Keratinocyte (primary cell): ENCODE measurements at regions not wholly inside any gene's neighbourhood (a gene's known extent, or its start where the extent isn't known, plus 50 kb on each side); places are given as distances from the start of the nearest gene placed in this dataset.

ENCODE experiments used
- DNase-seq: peaks from one replicate; pipeline ENCODE4 v3.0.0-alpha.2; 2011; ENCODE audit warnings: low read depth, missing footprints, low spot score
- FAIRE-seq: peaks from 2 replicates; lab custom pipeline; 2011; peaks lifted over from hg19 to GRCh38; lab: Jason Lieb, UNC
- H2AFZ ChIP-seq: 2 replicates; pipeline ENCODE4 v1.6.0; 2012; ENCODE audit warnings: low read length, control low read depth, inconsistent platforms; ENCODE audit not compliant: control insufficient read depth
- H3K27ac ChIP-seq: 2 replicates; pipeline ENCODE4 v1.5.1; 2011; ENCODE audit warnings: low read length; ENCODE audit not compliant: control insufficient read depth, insufficient read depth
- H3K27me3 ChIP-seq: 3 replicates; pipeline ENCODE4 v1.6.0; 2011; ENCODE audit warnings: low read length; ENCODE audit not compliant: control insufficient read depth, insufficient read depth; ENCODE audit errors: extremely low read depth
- H3K36me3 ChIP-seq, 2 experiments: 2 replicates in 1 of 2; 3 replicates in 1 of 2; pipeline ENCODE4 v1.5.1; 2011; ENCODE audit warnings: low read length in 2 of 2, mild to moderate bottlenecking in 1 of 2; ENCODE audit not compliant: control insufficient read depth in 2 of 2, insufficient read depth in 2 of 2; ENCODE audit errors: extremely low read depth in 1 of 2
- H3K4me1 ChIP-seq: 3 replicates; pipeline ENCODE4 v1.5.1; 2011; ENCODE audit warnings: low read length; ENCODE audit not compliant: control insufficient read depth, insufficient read depth; ENCODE audit errors: extremely low read depth
- H3K4me2 ChIP-seq: 3 replicates; pipeline ENCODE4 v1.6.0; 2011; ENCODE audit warnings: low read depth, low read length; ENCODE audit not compliant: control insufficient read depth, insufficient read depth; ENCODE audit errors: extremely low read depth
- H3K4me3 ChIP-seq, 3 experiments: fragments of 200-600 bp in 1 of 3; sonication (generic) in 1 of 3; 2 replicates in 2 of 3; 3 replicates in 1 of 3; pipeline ENCODE4 v1.5.1; 2011 to 2016; ENCODE audit warnings: low read length in 3 of 3, mild to moderate bottlenecking in 3 of 3, control low read depth in 2 of 3, inconsistent platforms in 1 of 3, low read depth in 1 of 3, mixed read lengths in 1 of 3, mixed run types in 1 of 3, moderate library complexity in 1 of 3; ENCODE audit not compliant: control insufficient read depth in 2 of 3, insufficient read depth in 2 of 3; ENCODE audit errors: extremely low read depth in 1 of 3
- H3K79me2 ChIP-seq: 2 replicates; pipeline ENCODE4 v1.6.0; 2012; ENCODE audit warnings: low read length; ENCODE audit not compliant: control insufficient read depth, insufficient read depth
- H3K9ac ChIP-seq: 3 replicates; pipeline ENCODE4 v1.6.0; 2011; ENCODE audit warnings: low read length; ENCODE audit not compliant: control insufficient read depth, insufficient read depth; ENCODE audit errors: extremely low read depth
- H3K9me1 ChIP-seq: 3 replicates; pipeline ENCODE4 v1.6.0; 2011; ENCODE audit warnings: low read length; ENCODE audit not compliant: control insufficient read depth, insufficient read depth; ENCODE audit errors: extremely low read depth
- H3K9me3 ChIP-seq: 2 replicates; pipeline ENCODE4 v1.5.1; 2012; ENCODE audit warnings: low read depth, low read length; ENCODE audit not compliant: control insufficient read depth
- H4K20me1 ChIP-seq: 3 replicates; pipeline ENCODE4 v1.6.0; 2011; ENCODE audit warnings: low read length; ENCODE audit not compliant: control insufficient read depth, insufficient read depth; ENCODE audit errors: extremely low read depth
- CTCF ChIP-seq, 3 experiments: IDR thresholded peaks in 1 of 3; conservative IDR thresholded peaks in 1 of 3; optimal IDR thresholded peaks in 1 of 3; 2 replicates in 2 of 3; 3 replicates in 1 of 3; pipeline versions ENCODE3 to v1.5.1; 2011; ENCODE audit warnings: low read length in 3 of 3, mild to moderate bottlenecking in 3 of 3, moderate library complexity in 2 of 3, control low read depth in 1 of 3, inconsistent platforms in 1 of 3; ENCODE audit not compliant: insufficient read depth in 2 of 3; ENCODE audit errors: extremely low read depth in 1 of 3
- EZH2 ChIP-seq: IDR thresholded peaks from one replicate; pipeline ENCODE4 v1.6.1; 2012; ENCODE audit warnings: inconsistent platforms, mild to moderate bottlenecking, low read length, moderate library complexity
- dilution Hi-C: fragments of 300-500 bp; cut with MboI; formaldehyde crosslinking; loops from one replicate; pipeline ENCODE4 v1.7.0; 2020; ENCODE audit warnings: low sequenced_read_pairs; ENCODE audit not compliant: extremely low pct_ligation_motif_present

GRCh38 chr13:73687087-73687486 lies 447.1 kb downstream of the KLF12 start:
- dilution Hi-C loops: no loop called here
- no peak overlapping the region for H2AFZ ChIP-seq
- H3K4me1 ChIP-seq: no peaks in the 10 kb centered on the region
- FAIRE-seq (no peak), DNase-seq (no peak)
- no peak overlapping the region for H3K4me2 ChIP-seq
- H3K36me3 ChIP-seq: no peaks in the 10 kb centered on the region
- no peaks in the 10 kb centered on the region for H3K9me3 ChIP-seq
- H3K9me1 ChIP-seq: no peaks in the 10 kb centered on the region
- H3K27ac ChIP-seq: no peak overlapping the region
- TF ChIP-seq CTCF (optimal IDR thresholded peaks at IDR 0.05 in 1 of 3, IDR thresholded peaks at IDR 0.05 in 1 of 3, conservative IDR thresholded peaks at IDR 0.05 in 1 of 3; ENCODE audit: extremely low read depth in 1 of 3, insufficient read depth in 2 of 3, low read length in 3 of 3) (no peak), EZH2 (no peak)
- no peaks in the 10 kb centered on the region for H3K79me2 ChIP-seq
- no peak overlapping the region for H3K9ac ChIP-seq
- no peaks in the 10 kb centered on the region for H4K20me1 ChIP-seq
- H3K4me3 ChIP-seq: no peak overlapping the region
- H3K27me3 ChIP-seq: no peaks in the 10 kb centered on the region

GRCh38 chr13:73684750-73685149 lies 449.5 kb downstream of the KLF12 start:
- Histone ChIP-seq H3K9ac (no peak overlapping the region), H3K4me3 (no peak overlapping the region), H3K4me2 (no peak overlapping the region), H3K27ac (no peak overlapping the region), H3K36me3 (no peaks in the 10 kb centered on the region), H3K9me1 (no peaks in the 10 kb centered on the region), H3K4me1 (no peaks in the 10 kb centered on the region), H3K27me3 (no peaks in the 10 kb centered on the region), H2AFZ (no peak overlapping the region), H4K20me1 (no peaks in the 10 kb centered on the region), H3K9me3 (no peaks in the 10 kb centered on the region), H3K79me2 (no peaks in the 10 kb centered on the region)
- DNase-seq (no peak), FAIRE-seq (no peak)
- dilution Hi-C loops: no loop called here
- TF ChIP-seq CTCF (optimal IDR thresholded peaks at IDR 0.05 in 1 of 3, IDR thresholded peaks at IDR 0.05 in 1 of 3, conservative IDR thresholded peaks at IDR 0.05 in 1 of 3; ENCODE audit: extremely low read depth in 1 of 3, insufficient read depth in 2 of 3, low read length in 3 of 3) (no peak), EZH2 (no peak)
